Fibroblast of skin of right biceps (primary cell): ENCODE measurements at regions not wholly inside any gene's neighbourhood (a gene's known extent, or its start where the extent isn't known, plus 50 kb on each side); places are given as distances from the start of the nearest gene placed in this dataset.
"Not testable (repeated sequence)": the region's sequence is repeated elsewhere in the genome, so short reads cannot be mapped to it uniquely, and the experiment has no call there.

Experiments used
- DNase-seq: peaks from one replicate; pipeline ENCODE4 v3.0.0-alpha.2; 2013

DNA sequence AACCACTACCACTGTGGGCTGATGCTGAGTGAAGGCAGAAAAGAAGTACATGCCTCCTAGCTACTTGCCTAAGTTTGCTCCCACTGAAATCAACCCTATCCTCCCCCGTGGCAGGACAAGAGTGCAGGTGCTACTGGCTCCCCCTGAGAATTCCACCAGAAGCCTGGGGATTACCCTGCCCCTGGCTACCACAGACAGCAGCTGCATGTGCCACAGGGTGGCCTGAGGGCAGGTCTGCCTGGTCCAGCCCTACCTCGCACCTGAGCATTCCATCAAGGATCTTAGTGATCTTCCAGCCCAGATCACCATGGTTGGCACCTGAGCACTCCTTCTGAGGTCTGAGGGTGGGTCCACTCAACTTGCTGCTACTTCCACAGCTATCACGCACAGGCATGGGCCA lies 176.4 kb upstream of the SMIM30 start:
- no peak for DNase-seq

- DNase-seq = no peak
These were observed 173.8 kb upstream of the SMIM30 start for GRCh38 chr7:113292105-113292504.

- no peak for DNase-seq
These were observed 172.7 kb upstream of the SMIM30 start for GRCh38 chr7:113291058-113291457.

- DNase-seq = peak; percentile 26
These were observed 170.9 kb upstream of the SMIM30 start for GRCh38 chr7:113289140-113289740.

GRCh38 chr7:113285411-113285810 lies 167.1 kb upstream of the SMIM30 start:
- peak; percentile 7 for DNase-seq

DNA sequence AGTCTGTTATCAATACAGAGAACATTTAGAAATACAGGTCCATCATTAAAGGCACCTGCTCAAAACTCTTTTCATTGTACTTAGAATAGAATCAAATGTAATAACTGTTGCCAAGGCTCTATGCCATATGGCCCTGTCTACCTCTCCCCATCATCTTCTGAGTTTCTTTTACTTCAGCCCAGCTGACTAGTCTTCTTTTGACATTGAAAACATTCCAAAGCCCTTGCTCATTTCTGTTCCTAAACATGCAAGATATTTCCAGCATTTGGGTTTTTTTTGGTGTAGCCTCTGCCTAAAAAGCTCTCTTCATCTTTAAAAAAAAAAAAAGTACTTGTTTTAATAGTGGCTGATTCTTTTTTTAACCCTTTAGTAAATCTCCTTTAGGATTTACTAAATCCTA lies 165.5 kb upstream of the SMIM30 start:
- DNase-seq = peak; percentile 39

- no peak for DNase-seq
These were observed 164.5 kb upstream of the SMIM30 start for GRCh38 chr7:113282875-113283274.

GRCh38 chr7:113281223-113281622 lies 162.9 kb upstream of the SMIM30 start:
- DNase-seq = no peak

GRCh38 chr7:113279256-113279655 lies 160.9 kb upstream of the SMIM30 start:
- DNase-seq = no peak

DNA sequence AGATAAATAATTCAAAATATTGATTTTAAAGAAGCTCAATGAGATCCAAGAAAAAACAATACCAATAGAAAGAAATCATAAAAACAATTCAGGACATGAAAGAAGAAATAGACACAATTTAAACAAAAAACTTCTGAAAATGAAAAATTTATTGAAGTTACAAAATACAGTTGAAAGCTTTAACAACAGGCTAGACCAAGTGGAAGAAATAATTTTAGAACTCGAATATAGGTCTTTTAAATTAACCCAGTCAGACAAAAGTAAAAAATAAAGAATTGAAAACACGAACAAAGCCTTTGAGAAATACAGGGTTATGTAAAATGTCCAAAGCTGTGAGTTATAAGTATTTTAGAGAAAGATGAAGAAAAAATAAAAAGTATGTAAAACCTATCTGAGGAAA lies 152.4 kb upstream of the SMIM30 start:
- DNase-seq = no peak

DNA sequence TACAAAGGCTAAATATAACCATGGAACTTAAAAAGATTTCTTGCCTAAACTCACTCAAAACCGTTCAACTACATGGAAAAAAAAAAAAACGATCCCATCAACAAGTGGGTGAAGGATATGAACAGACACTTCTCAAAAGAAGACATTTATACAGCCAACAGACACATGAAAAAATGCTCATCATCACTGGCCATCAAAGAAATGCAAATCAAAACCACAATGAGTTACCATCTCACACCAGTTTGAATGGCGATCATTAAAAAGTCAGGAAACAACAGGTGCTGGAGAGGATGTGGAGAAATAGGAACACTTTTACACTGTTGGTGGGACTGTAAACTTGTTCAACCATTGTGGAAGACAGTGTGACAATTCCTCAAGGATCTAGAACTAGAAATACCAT lies 151.2 kb upstream of the SMIM30 start:
- not testable (repeated sequence) for DNase-seq

DNA sequence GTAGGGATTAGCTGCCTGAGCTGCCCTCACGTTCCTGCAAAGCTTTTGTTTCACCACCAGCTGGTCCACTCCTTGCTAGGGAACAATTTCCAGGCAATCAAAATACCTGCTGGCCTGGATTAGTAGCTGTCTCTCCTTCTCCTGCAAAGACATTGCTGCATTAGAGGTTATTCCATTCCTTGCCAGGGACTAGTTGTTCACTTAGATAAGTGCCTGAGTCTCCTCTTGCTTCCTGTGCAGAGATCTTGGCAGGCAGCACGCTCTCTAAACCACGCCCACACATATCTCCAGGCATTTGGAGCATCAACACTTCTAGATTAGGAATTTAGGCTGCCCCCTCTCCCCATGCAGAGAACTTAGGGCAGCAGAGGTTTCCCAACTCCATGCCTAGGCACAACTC lies 150.4 kb upstream of the SMIM30 start:
- no peak for DNase-seq

GRCh38 chr7:113267885-113268284 lies 149.5 kb upstream of the SMIM30 start:
- no peak for DNase-seq

GRCh38 chr7:113267271-113267670 lies 148.9 kb upstream of the SMIM30 start:
- DNase-seq = no peak

DNA sequence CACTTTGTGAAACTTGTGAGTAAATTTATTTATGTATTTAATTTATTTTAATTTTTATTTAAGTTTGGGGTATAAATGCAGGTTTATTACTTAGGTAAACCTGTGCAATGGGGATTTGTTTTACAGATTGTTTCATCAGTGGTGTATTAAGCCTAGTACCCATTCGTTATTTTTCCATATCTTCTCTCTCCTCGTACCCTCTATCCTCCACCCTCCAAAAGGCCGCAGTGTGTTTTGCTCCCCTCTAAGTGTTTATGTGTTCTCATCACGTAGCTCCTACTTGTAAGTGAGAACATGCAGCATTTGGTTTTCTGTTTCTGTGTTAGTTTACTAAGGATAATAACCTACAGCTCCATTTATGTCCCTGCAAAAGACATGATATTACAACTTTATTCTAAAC lies 145.4 kb upstream of the SMIM30 start:
- no peak for DNase-seq

DNA sequence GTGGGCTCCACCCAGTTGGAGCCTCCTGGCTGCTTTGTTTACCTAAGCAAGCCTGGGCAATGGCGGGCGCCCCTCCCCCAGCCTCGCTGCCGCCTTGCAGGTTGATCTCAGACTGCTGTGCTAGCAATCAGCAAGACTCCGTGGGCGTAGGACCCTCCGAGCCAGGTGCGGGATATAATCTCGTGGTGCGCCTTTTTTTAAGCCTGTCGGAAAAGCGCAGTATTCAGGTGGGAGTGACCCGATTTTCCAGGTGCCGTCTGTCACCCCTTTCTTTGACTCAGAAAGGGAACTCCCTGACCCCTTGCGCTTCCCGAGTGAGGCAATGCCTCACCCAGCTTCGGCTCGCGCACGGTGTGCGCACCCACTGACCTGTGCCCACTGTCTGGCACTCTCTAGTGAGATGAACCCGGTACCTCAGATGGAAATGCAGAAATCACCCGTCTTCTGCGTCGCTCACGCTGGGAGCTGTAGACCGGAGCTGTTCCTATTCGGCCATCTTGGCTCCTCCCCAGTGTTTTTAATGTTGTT lies 144.9 kb upstream of the SMIM30 start:
- not testable (repeated sequence) for DNase-seq

DNA sequence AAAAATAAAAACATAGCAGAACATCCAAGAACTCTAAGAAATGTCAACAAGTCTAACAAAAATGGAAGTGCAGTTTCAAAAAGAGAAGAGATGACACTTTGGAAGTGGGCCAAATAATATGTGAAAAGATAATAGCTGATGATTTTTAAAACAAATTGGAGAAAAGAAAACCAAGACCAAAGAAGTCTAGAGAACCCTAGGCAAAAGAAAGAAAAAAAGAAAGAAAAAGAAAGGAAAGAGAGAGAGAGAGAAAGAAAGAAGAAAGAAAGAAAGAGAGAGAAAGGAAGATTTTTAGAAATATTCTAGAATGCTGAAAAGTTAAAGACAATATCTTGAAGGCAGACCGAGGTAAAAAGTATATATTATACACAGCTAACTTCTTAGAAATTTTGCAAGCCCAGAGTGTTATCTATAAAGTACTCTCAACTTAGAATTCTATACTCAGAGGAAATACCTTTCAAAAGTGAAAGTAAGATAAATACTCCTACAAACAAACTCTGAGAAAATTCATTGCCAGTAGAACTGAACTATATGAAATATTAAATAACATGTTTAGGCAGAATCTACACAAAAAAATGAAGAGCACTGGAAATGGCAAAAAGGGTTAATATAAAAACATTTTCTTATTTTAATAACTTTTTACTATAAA lies 138.7 kb upstream of the SMIM30 start:
- DNase-seq = no peak

DNA sequence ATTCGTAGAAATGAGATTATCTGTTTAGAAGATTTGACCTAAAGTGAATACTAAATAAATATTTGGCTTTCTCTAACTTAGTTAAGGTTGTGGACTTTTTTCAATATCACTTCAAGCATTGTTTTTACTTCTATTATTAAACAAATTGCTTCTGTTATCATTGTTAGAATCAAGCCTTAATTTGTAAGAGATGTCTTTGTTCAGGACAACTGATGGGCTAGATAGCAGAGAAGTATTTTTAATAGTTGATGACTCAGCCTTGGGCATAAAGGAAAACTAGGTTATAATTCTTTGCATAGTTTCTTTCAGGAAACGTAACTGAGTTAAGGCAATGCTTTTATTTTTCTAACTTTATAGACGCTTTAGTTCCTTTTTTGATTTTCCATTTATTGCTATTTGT lies 128.8 kb upstream of the SMIM30 start:
- no peak for DNase-seq

- DNase-seq = no peak
These were observed 128.4 kb upstream of the SMIM30 start for GRCh38 chr7:113246738-113247137.

DNA sequence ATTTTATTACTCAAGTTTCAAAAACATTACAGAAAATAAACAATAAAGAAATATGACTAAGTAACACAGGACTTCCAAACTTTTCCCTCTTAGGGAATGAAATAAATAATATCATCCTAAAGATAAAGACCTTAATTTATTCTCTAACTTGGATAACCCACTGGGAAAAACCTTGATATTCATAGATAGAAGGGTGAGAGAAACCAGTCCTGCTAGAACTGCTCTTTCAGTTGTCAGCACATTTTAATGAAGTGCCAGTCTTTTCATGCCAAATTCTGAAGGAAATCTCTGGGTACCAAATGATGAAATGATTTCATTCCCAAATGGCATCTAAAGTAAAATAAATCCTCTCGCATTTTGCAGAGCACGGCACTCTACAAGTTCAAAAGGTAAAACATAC lies 114.5 kb upstream of the SMIM30 start:
- DNase-seq = no peak

DNA sequence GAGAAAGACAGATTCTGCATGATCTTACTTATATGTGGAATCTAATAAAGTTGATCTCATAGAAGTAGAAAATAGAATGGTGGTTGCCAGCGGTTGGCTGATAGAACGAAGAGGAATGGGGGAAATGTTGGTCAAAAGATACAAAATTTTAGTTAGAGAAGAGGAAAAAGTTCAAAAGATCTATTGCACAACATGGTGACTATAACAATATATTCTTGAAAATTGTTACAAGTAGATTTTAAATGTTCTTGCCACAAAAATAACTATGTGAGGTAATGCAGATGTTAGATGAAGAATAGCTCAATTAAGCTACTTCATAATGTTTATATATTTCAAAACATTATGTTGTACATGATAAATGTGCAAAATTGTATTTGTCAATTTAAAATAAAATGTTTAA lies 112.3 kb upstream of the SMIM30 start:
- DNase-seq = no peak

GRCh38 chr7:113217314-113217713 lies 99.0 kb upstream of the SMIM30 start:
- DNase-seq = no peak

DNA sequence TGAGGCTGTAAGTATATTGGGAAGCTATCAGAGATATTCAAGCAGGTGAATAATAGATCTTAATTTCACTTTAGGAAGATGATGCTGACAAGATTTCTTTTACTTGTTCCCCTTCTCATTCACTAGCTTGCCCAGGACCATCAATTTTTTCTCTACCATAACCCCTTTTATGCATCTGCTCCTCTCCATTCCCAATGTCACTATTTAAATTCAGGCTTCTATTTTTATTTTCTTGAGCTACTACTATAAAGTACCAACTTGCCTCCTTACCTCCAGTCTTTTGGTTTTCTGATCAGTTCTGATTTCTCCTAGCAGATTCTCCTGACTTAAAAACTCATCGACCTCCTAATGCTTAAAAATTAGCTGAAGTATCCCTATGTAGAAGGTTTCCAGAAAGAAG lies 97.7 kb upstream of the SMIM30 start:
- DNase-seq = no peak

DNA sequence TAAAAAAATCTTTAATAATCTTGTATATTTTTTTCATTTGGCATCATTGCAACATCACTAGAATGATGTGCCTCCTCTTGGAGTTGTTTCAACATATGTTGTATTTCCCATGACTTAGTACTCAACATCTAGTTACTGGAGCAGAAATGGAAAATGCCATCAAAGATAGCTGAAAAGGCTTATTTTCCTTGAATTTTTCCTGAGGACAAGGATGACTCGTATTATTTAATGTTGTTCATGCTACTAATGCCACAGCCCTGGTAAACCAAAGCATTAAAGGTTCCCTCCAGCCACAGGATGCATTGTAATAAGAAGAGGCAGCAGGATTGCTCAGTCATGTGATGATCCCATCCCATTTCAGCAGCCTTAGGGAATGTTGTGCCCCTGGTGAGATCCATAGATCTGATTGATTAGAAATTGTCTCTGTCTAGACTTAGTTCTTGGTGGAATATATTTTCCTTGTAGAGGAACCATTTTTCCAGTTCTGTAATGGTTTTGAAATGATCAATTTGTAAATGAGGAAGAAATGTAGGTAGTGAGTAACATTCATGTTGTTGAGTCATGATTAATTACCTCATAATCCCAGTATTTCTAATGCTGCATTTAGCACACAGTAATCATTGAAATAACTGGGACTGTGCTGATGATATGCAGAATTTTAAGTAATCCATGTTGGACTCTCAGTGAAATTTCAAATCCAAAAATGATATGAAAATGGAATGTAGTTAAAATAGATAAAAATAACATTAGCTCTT lies 91.3 kb upstream of the SMIM30 start:
- DNase-seq = peak; percentile 37
